Stimulated activated effector memory CD8-positive, alpha-beta T cell treated with anti-CD3 and anti-CD28 coated beads, Interleukin-12 subunit alpha, Interleukin-12 subunit beta, amount 100 ng/mL, for 72 hours (primary cell): ENCODE measurements at regions not wholly inside any gene's neighbourhood (a gene's known extent, or its start where the extent isn't known, plus 50 kb on each side); places are given as distances from the start of the nearest gene placed in this dataset.
"Not testable (repeated sequence)": the region's sequence is repeated elsewhere in the genome, so short reads cannot be mapped to it uniquely, and the experiment has no call there.

Experiments used
- ATAC-seq: fragments of 150-1000 bp; cut with Tn5 transposase; 2 replicates; pipeline ENCODE4 v1.10.0; 2021
- DNase-seq, 2 donors: peaks; one replicate each; pipeline ENCODE4 v3.0.0; 2021 to 2022; ENCODE audit warnings: low spot score in 2 of 2
- H3K27ac Mint-ChIP-seq: one replicate; pipeline ENCODE4 v1.8.0; 2022; ENCODE audit warnings: mild to moderate bottlenecking, mixed read lengths
- H3K36me3 Mint-ChIP-seq: one replicate; pipeline ENCODE4 v1.8.0; 2022; ENCODE audit warnings: mild to moderate bottlenecking, mixed read lengths
- H3K4me1 Mint-ChIP-seq: one replicate; pipeline ENCODE4 v1.8.0; 2022; ENCODE audit warnings: mixed read lengths
- H3K4me3 Mint-ChIP-seq: one replicate; pipeline ENCODE4 v1.8.0; 2022; ENCODE audit warnings: mild to moderate bottlenecking, mixed read lengths
- H3K9me3 Mint-ChIP-seq: one replicate; pipeline ENCODE4 v1.8.0; 2022; ENCODE audit warnings: mixed read lengths

- Mint-ChIP-seq H3K4me3 (no peak overlapping the region), H3K9me3 (peaks cover 27% of the 10 kb centered on the region), H3K27ac (no peak overlapping the region), H3K36me3 (no peaks in the 10 kb centered on the region), H3K4me1 (no peaks in the 10 kb centered on the region)
- no peak for ATAC-seq
- no peak for DNase-seq
These were observed 1324.0 kb downstream of the AMY1C start for GRCh38 chr1:105073660-105074059.

GRCh38 chr1:105083611-105084010 lies 1333.9 kb downstream of the AMY1C start:
- no peak overlapping the region for H3K27ac Mint-ChIP-seq
- no peak overlapping the region for H3K4me3 Mint-ChIP-seq
- no peak for ATAC-seq
- H3K4me1 Mint-ChIP-seq: no peaks in the 10 kb centered on the region
- H3K36me3 Mint-ChIP-seq: no peaks in the 10 kb centered on the region
- peaks cover 10% of the 10 kb centered on the region for H3K9me3 Mint-ChIP-seq
- DNase-seq: no peak

GRCh38 chr1:105087506-105087905 lies 1337.8 kb downstream of the AMY1C start:
- Mint-ChIP-seq H3K4me3 (no peak overlapping the region), H3K36me3 (no peaks in the 10 kb centered on the region), H3K9me3 (peaks cover 21% of the 10 kb centered on the region), H3K4me1 (no peaks in the 10 kb centered on the region), H3K27ac (no peak overlapping the region)
- ATAC-seq (no peak), DNase-seq (no peak)

GRCh38 chr1:105088166-105088565 lies 1338.5 kb downstream of the AMY1C start:
- DNase-seq (no peak), ATAC-seq (no peak)
- Mint-ChIP-seq H3K9me3 (peaks cover 25% of the 10 kb centered on the region), H3K4me3 (no peak overlapping the region), H3K4me1 (no peaks in the 10 kb centered on the region), H3K27ac (no peak overlapping the region), H3K36me3 (no peaks in the 10 kb centered on the region)

GRCh38 chr1:105093893-105094292 lies 1344.2 kb downstream of the AMY1C start:
- not testable (repeated sequence) for H3K4me1 Mint-ChIP-seq, H3K4me3 Mint-ChIP-seq, H3K27ac Mint-ChIP-seq, H3K36me3 Mint-ChIP-seq, ATAC-seq, DNase-seq
- H3K9me3 Mint-ChIP-seq: peaks cover 26% of the 10 kb centered on the region

- ATAC-seq (no peak), DNase-seq (no peak)
- Mint-ChIP-seq H3K4me3 (no peak overlapping the region), H3K9me3 (peaks cover 2% of the 10 kb centered on the region), H3K36me3 (no peaks in the 10 kb centered on the region), H3K4me1 (no peaks in the 10 kb centered on the region), H3K27ac (no peak overlapping the region)
These were observed 1350.4 kb downstream of the AMY1C start for GRCh38 chr1:105100102-105100501.

GRCh38 chr1:105101261-105101660 lies 1351.6 kb downstream of the AMY1C start:
- Mint-ChIP-seq H3K27ac (no peak overlapping the region), H3K4me1 (no peaks in the 10 kb centered on the region), H3K4me3 (no peak overlapping the region), H3K36me3 (no peaks in the 10 kb centered on the region), H3K9me3 (peaks cover 10% of the 10 kb centered on the region)
- DNase-seq: no peak
- ATAC-seq: no peak

GRCh38 chr1:105102371-105102770 lies 1352.7 kb downstream of the AMY1C start:
- H3K27ac Mint-ChIP-seq: no peak overlapping the region
- H3K36me3 Mint-ChIP-seq: no peaks in the 10 kb centered on the region
- no peak overlapping the region for H3K4me3 Mint-ChIP-seq
- ATAC-seq (no peak), DNase-seq (no peak)
- H3K4me1 Mint-ChIP-seq: no peaks in the 10 kb centered on the region
- peaks cover 14% of the 10 kb centered on the region for H3K9me3 Mint-ChIP-seq

GRCh38 chr1:105122041-105122440 lies 1372.3 kb downstream of the AMY1C start:
- H3K4me3 Mint-ChIP-seq: no peak overlapping the region
- H3K27ac Mint-ChIP-seq: no peak overlapping the region
- H3K4me1 Mint-ChIP-seq: no peaks in the 10 kb centered on the region
- peaks cover 12% of the 10 kb centered on the region for H3K9me3 Mint-ChIP-seq
- DNase-seq (no peak), ATAC-seq (no peak)
- H3K36me3 Mint-ChIP-seq: no peaks in the 10 kb centered on the region

GRCh38 chr1:105137543-105138457 lies 1388.1 kb downstream of the AMY1C start:
- H3K27ac Mint-ChIP-seq: no peak overlapping the region
- DNase-seq: no peak
- no peak overlapping the region for H3K4me3 Mint-ChIP-seq

GRCh38 chr1:105138458-105138893 lies 1388.8 kb downstream of the AMY1C start:
- Mint-ChIP-seq H3K9me3 (peaks cover 20% of the 10 kb centered on the region), H3K27ac (no peak overlapping the region), H3K36me3 (no peaks in the 10 kb centered on the region), H3K4me1 (no peaks in the 10 kb centered on the region), H3K4me3 (no peak overlapping the region)
- ATAC-seq (no peak), DNase-seq (no peak)

More at GRCh38 chr1:105137543-105138457, 1388.1 kb downstream of the AMY1C start:
- Mint-ChIP-seq H3K4me1 (no peaks in the 10 kb centered on the region), H3K36me3 (no peaks in the 10 kb centered on the region), H3K9me3 (peaks cover 20% of the 10 kb centered on the region)
- peak; percentile 24 for ATAC-seq

GRCh38 chr1:105172788-105173187 lies 1423.1 kb downstream of the AMY1C start:
- Mint-ChIP-seq H3K4me1 (no peaks in the 10 kb centered on the region), H3K27ac (no peak overlapping the region), H3K9me3 (peaks cover 23% of the 10 kb centered on the region), H3K4me3 (no peak overlapping the region), H3K36me3 (no peaks in the 10 kb centered on the region)
- no peak for DNase-seq
- no peak for ATAC-seq

GRCh38 chr1:105180789-105181188 lies 1431.1 kb downstream of the AMY1C start:
- Mint-ChIP-seq H3K36me3 (no peaks in the 10 kb centered on the region), H3K27ac (no peak overlapping the region), H3K4me3 (no peak overlapping the region), H3K9me3 (peaks cover 14% of the 10 kb centered on the region), H3K4me1 (no peaks in the 10 kb centered on the region)
- no peak for DNase-seq
- ATAC-seq: no peak

- no peak for ATAC-seq
- H3K9me3 Mint-ChIP-seq: peaks cover 9% of the 10 kb centered on the region
- H3K36me3 Mint-ChIP-seq: no peaks in the 10 kb centered on the region
- H3K27ac Mint-ChIP-seq: no peak overlapping the region
- DNase-seq: no peak
- H3K4me3 Mint-ChIP-seq: no peak overlapping the region
- no peaks in the 10 kb centered on the region for H3K4me1 Mint-ChIP-seq
These were observed 1455.2 kb downstream of the AMY1C start for GRCh38 chr1:105204836-105205371.

- Mint-ChIP-seq H3K27ac (no peak overlapping the region), H3K9me3 (peaks cover 14% of the 10 kb centered on the region), H3K4me3 (no peak overlapping the region)
These were observed 1458.9 kb downstream of the AMY1C start for GRCh38 chr1:105208581-105208980.

GRCh38 chr1:105210747-105211146 lies 1461.0 kb downstream of the AMY1C start:
- no peak overlapping the region for H3K27ac Mint-ChIP-seq
- H3K4me3 Mint-ChIP-seq: no peak overlapping the region
- no peaks in the 10 kb centered on the region for H3K36me3 Mint-ChIP-seq
- H3K4me1 Mint-ChIP-seq: no peaks in the 10 kb centered on the region
- H3K9me3 Mint-ChIP-seq: peaks cover 14% of the 10 kb centered on the region
- no peak for ATAC-seq
- DNase-seq: no peak

More at GRCh38 chr1:105208581-105208980, 1458.9 kb downstream of the AMY1C start:
- ATAC-seq: no peak
- DNase-seq: no peak
- H3K36me3 Mint-ChIP-seq: no peaks in the 10 kb centered on the region
- no peaks in the 10 kb centered on the region for H3K4me1 Mint-ChIP-seq
